ENCODE measurements at regions not wholly inside any gene's neighbourhood (a gene's known extent, or its start where the extent isn't known, plus 50 kb on each side); places are given as distances from the start of the nearest gene placed in this dataset.

DNA sequence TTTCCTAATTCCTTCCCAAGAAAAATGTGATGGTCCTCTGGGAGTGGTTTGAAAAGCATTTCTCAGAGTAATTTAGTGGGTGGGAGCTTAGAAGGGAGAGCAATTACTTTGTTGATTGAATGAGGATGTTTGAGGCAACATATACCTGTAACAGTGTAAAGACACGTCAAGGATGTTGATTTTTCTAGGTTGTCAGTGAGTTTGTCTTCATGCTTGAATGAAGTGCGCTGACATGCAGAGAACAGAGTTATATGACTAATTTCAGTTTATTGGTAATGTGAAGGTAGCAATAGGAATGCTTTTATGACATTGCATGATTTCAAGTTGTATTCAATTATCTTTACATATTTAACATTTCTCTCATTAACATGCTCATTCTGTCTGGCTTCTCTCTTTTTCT, 286.9 kb downstream of the NFKBIZ start:
- intact Hi-C loops (cut with micrococcal nuclease) = no loop called here
- Histone ChIP-seq H3K9ac (ENCODE audit: low read length) (no peak overlapping the region), H3K36me3 (replicated peaks in 1 of 2; ENCODE audit: control extremely low read depth in 1 of 2, control insufficient read depth in 1 of 2, extremely low read depth in 1 of 2, insufficient read depth in 2 of 2, low read length in 1 of 2) (no peaks in the 10 kb centered on the region), H4K20me1 (ENCODE audit: control insufficient read depth, insufficient read depth, low read length, poor library complexity, severe bottlenecking) (no peaks in the 10 kb centered on the region), H3K4me3 (ENCODE audit: control extremely low read depth in 1 of 5, extremely low read depth in 1 of 5, insufficient read depth in 1 of 5, low read depth in 2 of 5, low read length in 4 of 5) (no peak overlapping the region), H3K9me3 (ENCODE audit: control extremely low read depth in 1 of 3, control insufficient read depth in 2 of 3, insufficient read depth in 1 of 3, low read length in 2 of 3) (no peaks in the 10 kb centered on the region), H3K79me2 (ENCODE audit: control insufficient read depth, insufficient read depth, low read length) (no peaks in the 10 kb centered on the region), H3K27me3 (replicated peaks in 1 of 4; ENCODE audit: control extremely low read depth in 1 of 4, control insufficient read depth in 3 of 4, insufficient read depth in 4 of 4, low read length in 3 of 4) (no peaks in the 10 kb centered on the region), H3K4me2 (replicated peaks; ENCODE audit: low read depth, low read length, poor library complexity, severe bottlenecking) (no peak overlapping the region), H3K27ac (ENCODE audit: low read length in 2 of 2) (no peak overlapping the region), H2AFZ (ENCODE audit: insufficient read depth, low read depth, low read length, poor library complexity, severe bottlenecking) (no peak overlapping the region), H3K4me1 (ENCODE audit: control insufficient read depth in 2 of 2, insufficient read depth in 2 of 2, low read length in 2 of 2) (peaks cover 6 to 14% of the 10 kb centered on the region in 2 donors)
- no CpG with 5 or more reads among the region's 2 CpGs for WGBS (ENCODE audit: insufficient coverage)
- TF ChIP-seq, protein P1, sequence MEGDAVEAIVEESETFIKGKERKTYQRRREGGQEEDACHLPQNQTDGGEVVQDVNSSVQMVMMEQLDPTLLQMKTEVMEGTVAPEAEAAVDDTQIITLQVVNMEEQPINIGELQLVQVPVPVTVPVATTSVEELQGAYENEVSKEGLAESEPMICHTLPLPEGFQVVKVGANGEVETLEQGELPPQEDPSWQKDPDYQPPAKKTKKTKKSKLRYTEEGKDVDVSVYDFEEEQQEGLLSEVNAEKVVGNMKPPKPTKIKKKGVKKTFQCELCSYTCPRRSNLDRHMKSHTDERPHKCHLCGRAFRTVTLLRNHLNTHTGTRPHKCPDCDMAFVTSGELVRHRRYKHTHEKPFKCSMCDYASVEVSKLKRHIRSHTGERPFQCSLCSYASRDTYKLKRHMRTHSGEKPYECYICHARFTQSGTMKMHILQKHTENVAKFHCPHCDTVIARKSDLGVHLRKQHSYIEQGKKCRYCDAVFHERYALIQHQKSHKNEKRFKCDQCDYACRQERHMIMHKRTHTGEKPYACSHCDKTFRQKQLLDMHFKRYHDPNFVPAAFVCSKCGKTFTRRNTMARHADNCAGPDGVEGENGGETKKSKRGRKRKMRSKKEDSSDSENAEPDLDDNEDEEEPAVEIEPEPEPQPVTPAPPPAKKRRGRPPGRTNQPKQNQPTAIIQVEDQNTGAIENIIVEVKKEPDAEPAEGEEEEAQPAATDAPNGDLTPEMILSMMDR (IDR thresholded peaks at IDR 0.05) = no peak
- no peak for TF ChIP-seq EZH2 (IDR thresholded peaks at IDR 0.05; ENCODE audit: borderline replicate concordance, insufficient read depth, low read depth, low read length, poor library complexity, severe bottlenecking)
- ATAC-seq (ENCODE audit: low read depth) (no peak), DNase-seq (no peak)
- no peaks in the 10 kb centered on the region for H3K27me3 Mint-ChIP-seq
- H3K4me1 Mint-ChIP-seq = peaks cover 12% of the 10 kb centered on the region
- CTCF ChIA-PET = no interaction called here
- POLR2A ChIA-PET = no interaction called here
- H3K27ac Mint-ChIP-seq = no peak overlapping the region
- H3K9me3 Mint-ChIP-seq (ENCODE audit: insufficient read depth) = no peaks in the 10 kb centered on the region
- H3K4me3 Mint-ChIP-seq = no peak overlapping the region

GRCh38 chr3:102140116-102140515, 290.8 kb downstream of the NFKBIZ start:
- ChIA-PET CTCF (no interaction called here), POLR2A (no interaction called here)
- no peak overlapping the region for H3K27ac Mint-ChIP-seq
- Histone ChIP-seq H3K4me3 (ENCODE audit: control extremely low read depth in 1 of 5, extremely low read depth in 1 of 5, insufficient read depth in 1 of 5, low read depth in 2 of 5, low read length in 4 of 5) (no peak overlapping the region), H4K20me1 (ENCODE audit: control insufficient read depth, insufficient read depth, low read length, poor library complexity, severe bottlenecking) (no peaks in the 10 kb centered on the region), H3K36me3 (replicated peaks in 1 of 2; ENCODE audit: control extremely low read depth in 1 of 2, control insufficient read depth in 1 of 2, extremely low read depth in 1 of 2, insufficient read depth in 2 of 2, low read length in 1 of 2) (no peaks in the 10 kb centered on the region), H3K79me2 (ENCODE audit: control insufficient read depth, insufficient read depth, low read length) (no peaks in the 10 kb centered on the region), H2AFZ (ENCODE audit: insufficient read depth, low read depth, low read length, poor library complexity, severe bottlenecking) (no peak overlapping the region), H3K4me2 (replicated peaks; ENCODE audit: low read depth, low read length, poor library complexity, severe bottlenecking) (no peak overlapping the region), H3K4me1 (ENCODE audit: control insufficient read depth in 2 of 2, insufficient read depth in 2 of 2, low read length in 2 of 2) (peaks cover 4 to 11% of the 10 kb centered on the region in 2 donors), H3K27me3 (replicated peaks in 1 of 4; ENCODE audit: control extremely low read depth in 1 of 4, control insufficient read depth in 3 of 4, insufficient read depth in 4 of 4, low read length in 3 of 4) (no peaks in the 10 kb centered on the region), H3K27ac (ENCODE audit: low read length in 2 of 2) (no peak overlapping the region), H3K9ac (ENCODE audit: low read length) (no peak overlapping the region), H3K9me3 (ENCODE audit: control extremely low read depth in 1 of 3, control insufficient read depth in 2 of 3, insufficient read depth in 1 of 3, low read length in 2 of 3) (no peaks in the 10 kb centered on the region)
- no peaks in the 10 kb centered on the region for H3K9me3 Mint-ChIP-seq (ENCODE audit: insufficient read depth)
- WGBS (ENCODE audit: insufficient coverage) = 75% methylated on average over 1 of the region's 3 CpGs
- intact Hi-C loops (cut with micrococcal nuclease) = no loop called here
- H3K27me3 Mint-ChIP-seq = no peaks in the 10 kb centered on the region
- peaks cover 10% of the 10 kb centered on the region for H3K4me1 Mint-ChIP-seq
- TF ChIP-seq EZH2 (IDR thresholded peaks at IDR 0.05; ENCODE audit: borderline replicate concordance, insufficient read depth, low read depth, low read length, poor library complexity, severe bottlenecking) = no peak
- TF ChIP-seq, protein P1 (IDR thresholded peaks at IDR 0.05) = peak; percentile 7
- DNase-seq = no peak
- H3K4me3 Mint-ChIP-seq = no peak overlapping the region
- no peak for ATAC-seq (ENCODE audit: low read depth)

All from B cell (primary cell).